ENCODE measurements at regions not wholly inside any gene's neighbourhood (a gene's known extent, or its start where the extent isn't known, plus 50 kb on each side); places are given as distances from the start of the nearest gene placed in this dataset.
"Not testable (repeated sequence)": the region's sequence is repeated elsewhere in the genome, so short reads cannot be mapped to it uniquely, and the experiment has no call there.

DNA sequence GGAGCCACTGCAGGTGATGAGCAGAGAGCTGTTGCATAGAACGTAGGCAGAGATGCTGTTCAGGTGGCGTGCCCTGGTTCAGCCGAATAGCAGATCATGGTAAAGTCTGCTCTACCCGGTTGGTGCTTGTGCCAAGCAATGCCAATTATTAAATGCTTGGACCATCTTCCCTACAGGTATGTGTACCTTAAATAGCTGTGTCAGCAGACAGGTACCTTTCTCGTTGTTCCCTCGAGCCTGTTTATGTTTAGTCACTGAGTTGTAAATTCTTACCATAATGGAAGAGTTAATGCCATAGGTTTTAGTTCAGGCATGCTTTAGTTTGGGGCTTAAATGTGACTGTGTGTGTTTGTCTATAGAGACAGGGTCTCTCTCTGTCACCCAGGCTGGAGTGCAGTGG lies 112.5 kb upstream of the CPM start:
- peaks cover 3% of the 10 kb centered on the region for H3K4me1 Mint-ChIP-seq (ENCODE audit: low read depth)
- POLR2A ChIA-PET: interaction anchor here (0.6 kb wide), 1 partner anchor 208 kb away, joined by 6 read pairs; no protein-coding TSS in a partner anchor
- H3K9me3 Mint-ChIP-seq: no peaks in the 10 kb centered on the region
- no peak for ATAC-seq
- intact Hi-C loops (cut with micrococcal nuclease): no loop called here
- CTCF ChIA-PET: interaction anchor here (0.9 to 1.5 kb wide), 2 partner anchors 25 to 111 kb away, joined by 3 read pairs; no protein-coding TSS in a partner anchor
- H3K27ac Mint-ChIP-seq: no peak overlapping the region
- no peak overlapping the region for H3K4me3 Mint-ChIP-seq
- H3K36me3 Mint-ChIP-seq (ENCODE audit: low read depth): no peaks in the 10 kb centered on the region
- peaks cover 26% of the 10 kb centered on the region for H3K27me3 Mint-ChIP-seq
- DNase-seq: no peak
- TF ChIP-seq, protein P1, sequence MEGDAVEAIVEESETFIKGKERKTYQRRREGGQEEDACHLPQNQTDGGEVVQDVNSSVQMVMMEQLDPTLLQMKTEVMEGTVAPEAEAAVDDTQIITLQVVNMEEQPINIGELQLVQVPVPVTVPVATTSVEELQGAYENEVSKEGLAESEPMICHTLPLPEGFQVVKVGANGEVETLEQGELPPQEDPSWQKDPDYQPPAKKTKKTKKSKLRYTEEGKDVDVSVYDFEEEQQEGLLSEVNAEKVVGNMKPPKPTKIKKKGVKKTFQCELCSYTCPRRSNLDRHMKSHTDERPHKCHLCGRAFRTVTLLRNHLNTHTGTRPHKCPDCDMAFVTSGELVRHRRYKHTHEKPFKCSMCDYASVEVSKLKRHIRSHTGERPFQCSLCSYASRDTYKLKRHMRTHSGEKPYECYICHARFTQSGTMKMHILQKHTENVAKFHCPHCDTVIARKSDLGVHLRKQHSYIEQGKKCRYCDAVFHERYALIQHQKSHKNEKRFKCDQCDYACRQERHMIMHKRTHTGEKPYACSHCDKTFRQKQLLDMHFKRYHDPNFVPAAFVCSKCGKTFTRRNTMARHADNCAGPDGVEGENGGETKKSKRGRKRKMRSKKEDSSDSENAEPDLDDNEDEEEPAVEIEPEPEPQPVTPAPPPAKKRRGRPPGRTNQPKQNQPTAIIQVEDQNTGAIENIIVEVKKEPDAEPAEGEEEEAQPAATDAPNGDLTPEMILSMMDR (IDR thresholded peaks at IDR 0.05): no peak

DNA sequence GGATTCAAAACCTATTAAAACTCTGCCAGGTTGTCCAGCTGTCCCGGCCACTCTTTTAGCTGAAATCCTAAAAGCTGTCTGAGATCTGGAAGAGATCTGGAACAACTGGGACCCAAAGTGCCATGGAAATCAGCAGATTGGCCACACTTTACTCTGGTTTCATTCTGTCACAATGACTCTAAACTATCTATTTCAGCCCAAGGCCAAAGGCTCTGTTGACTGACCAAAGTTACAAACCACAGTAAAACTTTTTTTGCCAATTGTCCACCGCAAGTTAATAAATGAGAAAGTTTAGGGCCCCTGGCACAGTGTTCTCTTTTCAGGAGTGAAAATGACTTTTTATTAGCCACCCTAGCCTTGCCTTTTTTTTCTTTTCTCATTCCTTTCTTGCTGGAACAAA lies 113.4 kb upstream of the CPM start:
- TF ChIP-seq, protein P1 (IDR thresholded peaks at IDR 0.05): no peak
- H3K36me3 Mint-ChIP-seq (ENCODE audit: low read depth): no peaks in the 10 kb centered on the region
- H3K27me3 Mint-ChIP-seq: peaks cover 34% of the 10 kb centered on the region
- H3K4me3 Mint-ChIP-seq: no peak overlapping the region
- CTCF ChIA-PET: interaction anchor here (1.5 kb wide), 1 partner anchor 110 kb away, joined by 3 read pairs; no protein-coding TSS in a partner anchor
- peaks cover 3% of the 10 kb centered on the region for H3K4me1 Mint-ChIP-seq (ENCODE audit: low read depth)
- DNase-seq (no peak), ATAC-seq (no peak)
- intact Hi-C loops (cut with micrococcal nuclease): no loop called here
- H3K27ac Mint-ChIP-seq: no peak overlapping the region
- no peaks in the 10 kb centered on the region for H3K9me3 Mint-ChIP-seq
- POLR2A ChIA-PET: no interaction called here

GRCh38 chr12:69046920-69047319 lies 113.9 kb upstream of the CPM start:
- ATAC-seq (no peak), DNase-seq (no peak)
- Mint-ChIP-seq H3K27ac (no peak overlapping the region), H3K9me3 (no peaks in the 10 kb centered on the region), H3K36me3 (ENCODE audit: low read depth) (no peaks in the 10 kb centered on the region), H3K4me1 (ENCODE audit: low read depth) (peaks cover 3% of the 10 kb centered on the region), H3K4me3 (no peak overlapping the region), H3K27me3 (peaks cover 38% of the 10 kb centered on the region)
- intact Hi-C loops (cut with micrococcal nuclease): no loop called here
- POLR2A ChIA-PET: no interaction called here
- TF ChIP-seq, protein P1 (IDR thresholded peaks at IDR 0.05): no peak
- CTCF ChIA-PET: no interaction called here

DNA sequence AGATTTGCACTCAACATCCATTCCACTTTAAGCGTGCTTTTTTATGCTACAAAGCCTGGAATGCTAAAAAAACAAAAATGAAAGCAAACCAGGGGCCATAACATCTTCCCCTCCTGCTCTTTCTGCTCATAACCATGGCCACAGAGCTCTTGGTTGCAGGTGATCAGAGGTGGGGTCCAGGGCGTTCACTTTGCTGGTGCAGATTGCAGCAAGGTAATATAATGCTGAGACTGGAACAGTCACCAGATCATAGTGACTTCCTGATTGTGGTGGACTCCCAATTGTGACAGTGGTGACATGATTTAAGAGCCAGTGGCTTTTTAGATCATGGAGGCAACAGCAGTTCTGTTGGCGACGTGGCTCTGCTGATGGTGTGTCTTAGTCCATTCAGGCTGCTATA lies 115.0 kb upstream of the CPM start:
- CTCF ChIA-PET: no interaction called here

GRCh38 chr12:69049855-69050254 lies 116.9 kb upstream of the CPM start:
- CTCF ChIA-PET; H3K4me3 Mint-ChIP-seq; ATAC-seq; H3K27ac Mint-ChIP-seq; intact Hi-C loops (cut with micrococcal nuclease); H3K9me3 Mint-ChIP-seq; DNase-seq; H3K36me3 Mint-ChIP-seq (ENCODE audit: low read depth); POLR2A ChIA-PET: not testable (repeated sequence)
- H3K4me1 Mint-ChIP-seq (ENCODE audit: low read depth): peaks cover 19% of the 10 kb centered on the region
- peaks cover 41% of the 10 kb centered on the region for H3K27me3 Mint-ChIP-seq

More for the DNA sequence above, 115.0 kb upstream of the CPM start:
- Mint-ChIP-seq H3K9me3 (no peaks in the 10 kb centered on the region), H3K4me1 (ENCODE audit: low read depth) (peaks cover 12% of the 10 kb centered on the region), H3K4me3 (no peak overlapping the region), H3K27ac (no peak overlapping the region), H3K27me3 (peaks cover 38% of the 10 kb centered on the region), H3K36me3 (ENCODE audit: low read depth) (no peaks in the 10 kb centered on the region)
- ATAC-seq (no peak), DNase-seq (no peak)
- TF ChIP-seq, protein P1 (IDR thresholded peaks at IDR 0.05): no peak
- POLR2A ChIA-PET: no interaction called here
- intact Hi-C loops (cut with micrococcal nuclease): no loop called here
